Motor neuron (in vitro differentiated cells): ENCODE measurements at regions not wholly inside any gene's neighbourhood (a gene's known extent, or its start where the extent isn't known, plus 50 kb on each side); places are given as distances from the start of the nearest gene placed in this dataset.

Source experiments
- ATAC-seq, 8 experiments: fragments of 200-7000 bp; cut with Tn5 transposase; replicated peaks in 6 of 8; 2 replicates each; pipeline ENCODE4 v1.8.0; 2021; ENCODE audit warnings: mild to moderate bottlenecking in 8 of 8, moderate library complexity in 8 of 8
- H3K27ac ChIP-seq, 2 donors: fragments of 250-450 bp; sonication (Bioruptor Pico); 2 replicates each; pipeline ENCODE4 v1.9.0; 2021; ENCODE audit warnings: antibody characterized with exemption in 2 of 2, mild to moderate bottlenecking in 2 of 2, moderate library complexity in 1 of 2
- H3K4me1 ChIP-seq, 2 donors: fragments of 250-450 bp; sonication (Bioruptor Pico); replicated peaks in 1 of 2; 2 replicates each; pipeline ENCODE4 v1.6.1; 2021; ENCODE audit warnings: antibody characterized with exemption in 2 of 2, mild to moderate bottlenecking in 2 of 2, moderate library complexity in 1 of 2
- H3K4me3 ChIP-seq, 5 donors: fragments of 250-450 bp; sonication (Bioruptor Pico); 2 replicates each; pipeline ENCODE4 v1.9.0; 2021; ENCODE audit warnings: antibody characterized with exemption in 5 of 5, mild to moderate bottlenecking in 5 of 5, moderate library complexity in 4 of 5
- WGBS, 10 experiments: fragments of 450-650 bp; shearing (Covaris generic); methylation state at CpG; one replicate each; pipeline ENCODE4 v1.0.0; 2022; 5-methylcytosine and 5-hydroxymethylcytosine counted together
- in situ Hi-C, 9 experiments: fragments of 400-800 bp; cut with MboI; loops; one replicate each; pipeline ENCODE4 v1.15.0; 2021; ENCODE audit warnings: low sequenced_read_pairs in 9 of 9, low pct_unique_long_range_greater_than_20kb in 2 of 9; ENCODE audit not compliant: unreplicated experiment in 9 of 9

GRCh38 chr6:168152306-168152963 is 73.4 kb upstream of the FRMD1 start:
- no peak overlapping the region for H3K27ac ChIP-seq
- no peak overlapping the region for H3K4me3 ChIP-seq
- in situ Hi-C loops, result loop anchor here in 1 of 9 experiments (25.0 kb wide), 1 partner anchor 210 kb away; no protein-coding TSS in a partner anchor
- no peak for ATAC-seq
- 17 to 100% (median 64%) methylated on average over 1 to 17 of the region's 18 CpGs; no CpG with 5 or more reads in 2 of the 10 experiments for WGBS, 10 experiments
- H3K4me1 ChIP-seq, result peaks cover 45 to 50% of the 10 kb centered on the region in 2 donors

GRCh38 chr6:168150551-168151320 is 71.7 kb upstream of the FRMD1 start:
- ATAC-seq, result peak in 5 of 8 experiments; percentile 50 to 63 (median 58)
- H3K4me1 ChIP-seq, result peaks cover 29 to 38% of the 10 kb centered on the region in 2 donors
- no peak overlapping the region for H3K4me3 ChIP-seq
- WGBS, 10 experiments, result 53 to 83% (median 72%) methylated on average over 3 to 22 of the region's 28 CpGs; no CpG with 5 or more reads in 2 of the 10 experiments
- no peak overlapping the region for H3K27ac ChIP-seq
- in situ Hi-C loops, result loop anchor here in 1 of 9 experiments (25.0 kb wide), 1 partner anchor 212 kb away; no protein-coding TSS in a partner anchor

DNA sequence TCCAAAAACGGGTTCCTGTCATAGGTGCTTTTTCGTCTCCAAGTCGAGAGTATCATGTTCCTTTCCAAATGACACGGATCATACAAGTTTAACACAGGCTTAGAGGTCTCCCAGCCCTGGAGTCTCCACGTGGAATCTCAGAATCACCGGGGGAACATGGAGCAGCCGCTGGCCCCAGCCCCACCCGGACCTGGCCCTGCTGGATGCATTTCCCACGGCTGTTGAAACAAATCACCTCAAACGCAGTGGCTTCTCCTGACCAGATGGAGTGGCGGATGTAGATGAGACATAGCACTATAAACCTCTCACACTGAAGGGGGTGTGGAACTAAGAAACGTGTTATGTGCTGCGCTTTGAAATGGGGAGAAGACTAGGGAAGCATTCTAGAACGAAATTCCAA is 70.0 kb upstream of the FRMD1 start:
- no peak for ATAC-seq
- in situ Hi-C loops, result no loop called here
- WGBS, 10 experiments, result 40 to 83% (median 71%) methylated on average over 1 to 12 of the region's 14 CpGs
- Histone ChIP-seq H3K4me3 (no peak overlapping the region), H3K4me1 (peaks cover 20 to 31% of the 10 kb centered on the region in 2 donors), H3K27ac (no peak overlapping the region)

DNA sequence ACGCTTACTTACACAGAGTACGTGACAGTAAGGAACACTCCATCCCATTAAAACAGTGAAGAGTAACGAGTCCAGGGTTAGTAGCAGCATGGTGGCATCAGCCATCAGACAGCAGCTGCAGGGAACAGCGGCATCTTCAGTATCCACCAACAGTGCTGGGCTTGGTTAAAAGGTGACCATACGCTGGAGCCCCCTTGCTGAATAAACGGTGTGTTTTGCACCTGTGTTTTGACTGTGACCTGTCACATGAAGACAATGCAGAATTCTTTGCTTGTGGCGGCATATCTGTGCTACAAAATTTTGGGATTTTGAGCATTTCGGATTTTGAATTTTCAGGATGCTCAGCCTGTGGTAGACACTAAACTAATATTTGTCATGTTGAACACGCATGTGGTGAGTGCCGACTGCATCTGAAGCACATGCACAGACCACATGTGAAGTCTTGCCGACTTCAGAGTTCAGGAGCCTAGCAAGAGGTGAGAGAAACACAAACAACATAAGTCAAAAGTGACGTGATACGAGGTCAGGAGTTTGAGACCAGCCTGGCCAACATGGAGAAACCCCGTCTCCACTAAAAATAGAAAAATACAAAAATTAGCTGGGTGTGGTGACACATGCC is 69.3 kb upstream of the FRMD1 start:
- H3K27ac ChIP-seq, result no peak overlapping the region
- H3K4me1 ChIP-seq, result peaks cover 18 to 31% of the 10 kb centered on the region in 2 donors
- WGBS, 10 experiments, result 16 to 100% (median 86%) methylated on average over 1 to 11 of the region's 14 CpGs
- in situ Hi-C loops, result no loop called here
- ATAC-seq, result no peak
- no peak overlapping the region for H3K4me3 ChIP-seq

DNA sequence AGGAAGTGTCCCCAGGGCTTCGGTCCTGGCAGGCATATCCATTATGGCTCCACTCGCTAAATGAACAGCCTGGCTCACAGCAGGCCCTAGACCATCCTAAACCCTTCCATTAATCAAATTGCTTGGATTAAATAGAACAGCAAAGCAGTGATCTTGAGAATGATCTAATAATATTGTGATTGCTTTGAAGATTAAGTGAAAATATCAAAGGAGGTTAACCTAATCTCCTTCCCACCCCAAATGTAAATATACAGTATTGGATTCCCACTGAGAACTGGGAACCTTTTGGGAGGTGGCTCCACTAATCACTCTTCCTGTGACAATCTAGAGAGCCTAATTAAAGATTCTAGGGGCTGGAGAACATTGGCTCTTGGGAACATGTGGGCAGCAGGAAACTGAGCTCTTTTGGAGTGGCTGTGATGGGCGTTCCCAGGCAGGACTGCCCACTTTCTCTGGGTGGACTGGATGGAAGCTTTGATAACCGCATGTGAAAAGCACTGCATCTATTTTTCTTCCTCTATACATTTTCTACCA is 68.3 kb upstream of the FRMD1 start:
- Histone ChIP-seq H3K4me3 (no peak overlapping the region), H3K4me1 (peaks cover 8 to 22% of the 10 kb centered on the region in 2 donors), H3K27ac (no peak overlapping the region)
- 8 to 88% (median 60%) methylated on average over 1 to 4 of the region's 4 CpGs; no CpG with 5 or more reads in 1 of the 10 experiments for WGBS, 10 experiments
- peak in 5 of 8 experiments; percentile 78 to 86 (median 85) for ATAC-seq
- in situ Hi-C loops, result no loop called here

DNA sequence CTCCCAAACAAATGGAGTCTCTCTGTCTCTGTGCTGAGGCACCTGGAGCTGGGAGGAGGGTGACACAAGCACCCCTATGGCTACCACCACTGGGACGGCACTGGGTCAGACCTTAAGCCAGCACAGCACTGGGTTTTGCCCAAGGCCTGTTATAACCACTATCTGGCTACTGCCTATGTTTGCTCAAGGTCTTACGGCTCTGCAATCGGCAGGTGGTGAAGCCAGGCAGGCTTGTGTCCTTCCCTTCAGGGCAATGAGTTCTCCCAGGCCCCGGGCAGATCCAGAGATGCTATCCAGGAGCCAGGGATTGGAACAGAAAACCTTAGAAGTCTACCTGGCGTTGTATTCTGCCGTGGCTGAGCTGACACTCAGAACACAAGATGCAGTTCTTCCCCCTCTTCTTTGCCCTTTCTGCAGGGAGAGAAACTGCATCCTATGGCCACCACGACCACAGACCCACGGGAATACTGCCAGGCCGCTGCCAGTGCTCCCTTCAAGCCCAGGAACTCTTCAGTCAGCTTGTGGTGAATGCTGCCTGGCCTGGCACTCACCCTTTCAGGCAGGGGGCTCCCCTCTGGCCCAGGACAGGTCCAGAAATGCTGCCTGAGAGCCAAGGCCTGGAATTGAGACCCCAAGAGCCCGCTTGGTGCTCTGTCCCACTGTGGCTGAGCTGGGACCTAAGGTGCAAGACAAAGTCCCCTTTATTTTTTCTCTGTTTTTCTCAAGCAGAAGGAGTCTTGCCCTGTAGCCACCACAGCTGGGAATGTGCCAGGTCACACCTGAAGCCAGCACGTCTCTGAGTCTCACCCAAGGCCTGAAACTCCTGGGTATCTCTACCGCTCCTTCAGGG is 67.0 kb upstream of the FRMD1 start:
- no peak for ATAC-seq
- in situ Hi-C loops, result no loop called here
- H3K27ac ChIP-seq, result no peak overlapping the region
- peaks cover 8 to 20% of the 10 kb centered on the region in 2 donors for H3K4me1 ChIP-seq
- 10 to 100% (median 70%) methylated on average over 1 to 3 of the region's 12 CpGs; no CpG with 5 or more reads in 4 of the 10 experiments for WGBS, 10 experiments
- no peak overlapping the region for H3K4me3 ChIP-seq

- Histone ChIP-seq H3K4me1 (no peaks in the 10 kb centered on the region), H3K27ac (no peak overlapping the region), H3K4me3 (no peak overlapping the region)
- ATAC-seq, result no peak
- in situ Hi-C loops, result no loop called here
- WGBS, 10 experiments, result 18 to 100% (median 79%) methylated on average over 1 to 4 of the region's 4 CpGs; no CpG with 5 or more reads in 1 of the 10 experiments
Measured at GRCh38 chr6:168139121-168139520, 60.1 kb upstream of the FRMD1 start.

- 50 to 100% (median 97%) methylated on average over 1 to 5 of the region's 6 CpGs; no CpG with 5 or more reads in 3 of the 10 experiments for WGBS, 10 experiments
- no peak for ATAC-seq
- in situ Hi-C loops, result no loop called here
Measured at GRCh38 chr6:168138436-168138835, 59.4 kb upstream of the FRMD1 start.

DNA sequence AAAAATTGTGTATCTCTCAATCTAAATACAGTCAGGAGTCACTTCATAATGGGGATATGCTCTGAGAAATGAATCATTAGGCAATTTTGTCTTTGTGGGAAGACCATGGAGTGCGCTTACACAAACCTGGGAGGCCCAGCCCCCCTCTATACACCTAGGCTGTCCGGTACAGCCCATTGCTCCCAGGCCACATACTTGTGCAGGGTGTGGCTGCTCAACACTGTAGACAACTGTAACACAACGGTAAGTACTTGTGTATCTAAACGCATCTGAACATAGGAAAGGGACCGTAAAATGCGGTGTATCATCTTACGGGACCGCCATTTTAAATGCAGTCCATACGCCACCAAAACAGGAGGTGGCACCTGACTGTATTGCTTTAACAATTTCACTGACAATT is 58.0 kb upstream of the FRMD1 start:
- Histone ChIP-seq H3K27ac (no peak overlapping the region), H3K4me3 (no peak overlapping the region), H3K4me1 (peaks cover 18% of the 10 kb centered on the region in 2 donors)
- no peak for ATAC-seq
- WGBS, 10 experiments, result 88 to 100% (median 96%) methylated on average over 3 to 9 of the region's 9 CpGs; no CpG with 5 or more reads in 4 of the 10 experiments
- in situ Hi-C loops, result no loop called here

More at GRCh38 chr6:168138436-168138835, 59.4 kb upstream of the FRMD1 start:
- H3K27ac ChIP-seq, result no peak overlapping the region
- peaks cover 4 to 6% of the 10 kb centered on the region in 2 donors for H3K4me1 ChIP-seq
- no peak overlapping the region for H3K4me3 ChIP-seq

- in situ Hi-C loops, result no loop called here
Measured at GRCh38 chr6:168136622-168137021, 57.6 kb upstream of the FRMD1 start.

GRCh38 chr6:168136001-168136400 is 57.0 kb upstream of the FRMD1 start:
- peaks cover 28% of the 10 kb centered on the region in 2 donors for H3K4me1 ChIP-seq
- in situ Hi-C loops, result no loop called here
- ATAC-seq, result no peak
- no peak overlapping the region for H3K27ac ChIP-seq
- no peak overlapping the region for H3K4me3 ChIP-seq
- WGBS, 10 experiments, result 51 to 100% (median 82%) methylated on average over 1 to 3 of the region's 7 CpGs; no CpG with 5 or more reads in 4 of the 10 experiments

More at GRCh38 chr6:168136622-168137021, 57.6 kb upstream of the FRMD1 start:
- Histone ChIP-seq H3K4me1 (peaks cover 22% of the 10 kb centered on the region in 2 donors), H3K27ac (no peak overlapping the region), H3K4me3 (no peak overlapping the region)
- ATAC-seq, result no peak
- WGBS, 10 experiments, result 60 to 100% (median 85%) methylated on average over 1 to 3 of the region's 5 CpGs; no CpG with 5 or more reads in 2 of the 10 experiments

- in situ Hi-C loops, result no loop called here
- WGBS, 10 experiments, result 83 to 100% (median 96%) methylated on average over 1 to 8 of the region's 16 CpGs; no CpG with 5 or more reads in 4 of the 10 experiments
- H3K4me1 ChIP-seq, result peaks cover 36 to 38% of the 10 kb centered on the region in 2 donors
- H3K4me3 ChIP-seq, result no peak overlapping the region
- no peak overlapping the region for H3K27ac ChIP-seq
- ATAC-seq, result no peak
Measured at GRCh38 chr6:168134560-168135201, 55.7 kb upstream of the FRMD1 start.
